ENCODE measurements at regions not wholly inside any gene's neighbourhood (a gene's known extent, or its start where the extent isn't known, plus 50 kb on each side); places are given as distances from the start of the nearest gene placed in this dataset.

GRCh38 chr7:98470485-98471240 lies 69.8 kb upstream of the BAIAP2L1 start:
- TF ChIP-seq, protein P1, sequence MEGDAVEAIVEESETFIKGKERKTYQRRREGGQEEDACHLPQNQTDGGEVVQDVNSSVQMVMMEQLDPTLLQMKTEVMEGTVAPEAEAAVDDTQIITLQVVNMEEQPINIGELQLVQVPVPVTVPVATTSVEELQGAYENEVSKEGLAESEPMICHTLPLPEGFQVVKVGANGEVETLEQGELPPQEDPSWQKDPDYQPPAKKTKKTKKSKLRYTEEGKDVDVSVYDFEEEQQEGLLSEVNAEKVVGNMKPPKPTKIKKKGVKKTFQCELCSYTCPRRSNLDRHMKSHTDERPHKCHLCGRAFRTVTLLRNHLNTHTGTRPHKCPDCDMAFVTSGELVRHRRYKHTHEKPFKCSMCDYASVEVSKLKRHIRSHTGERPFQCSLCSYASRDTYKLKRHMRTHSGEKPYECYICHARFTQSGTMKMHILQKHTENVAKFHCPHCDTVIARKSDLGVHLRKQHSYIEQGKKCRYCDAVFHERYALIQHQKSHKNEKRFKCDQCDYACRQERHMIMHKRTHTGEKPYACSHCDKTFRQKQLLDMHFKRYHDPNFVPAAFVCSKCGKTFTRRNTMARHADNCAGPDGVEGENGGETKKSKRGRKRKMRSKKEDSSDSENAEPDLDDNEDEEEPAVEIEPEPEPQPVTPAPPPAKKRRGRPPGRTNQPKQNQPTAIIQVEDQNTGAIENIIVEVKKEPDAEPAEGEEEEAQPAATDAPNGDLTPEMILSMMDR (IDR thresholded peaks at IDR 0.05): no peak
- TF ChIP-seq ZFX (IDR thresholded peaks at IDR 0.05; ENCODE audit: borderline replicate concordance): no peak

Data from 22Rv1 (cell line).